GM23338 (cell line): ENCODE measurements at regions not wholly inside any gene's neighbourhood (a gene's known extent, or its start where the extent isn't known, plus 50 kb on each side); places are given as distances from the start of the nearest gene placed in this dataset.

ENCODE experiments used
- ATAC-seq: fragments of 200-7000 bp; cut with Tn5 transposase; 3 replicates; pipeline ENCODE4 v1.9.1; 2020
- DNase-seq: peaks from one replicate; pipeline ENCODE4 v3.0.0-alpha.2; 2015; ENCODE audit warnings: low spot score
- H2AFZ ChIP-seq: fragments of 200-600 bp; sonication (generic); 2 replicates; pipeline ENCODE4 v1.8.0; 2016; ENCODE audit warnings: antibody characterized with exemption, mild to moderate bottlenecking, moderate library complexity
- H3F3A ChIP-seq: fragments of 200-600 bp; sonication (generic); replicated peaks from 2 replicates; pipeline ENCODE4 v1.8.0; 2017; ENCODE audit warnings: antibody characterized with exemption, mixed run types, low read depth
- H3K27ac ChIP-seq: fragments of 200-600 bp; sonication (generic); 2 replicates; pipeline ENCODE4 v1.6.1; 2016; ENCODE audit warnings: low read depth
- H3K27me3 ChIP-seq: fragments of 200-600 bp; sonication (generic); 2 replicates; pipeline ENCODE4 v1.8.0; 2016; ENCODE audit warnings: mild to moderate bottlenecking, mixed run types, moderate library complexity; ENCODE audit not compliant: insufficient read depth
- H3K36me3 ChIP-seq: fragments of 200-600 bp; sonication (generic); 2 replicates; pipeline ENCODE4 v1.8.0; 2016; ENCODE audit warnings: mild to moderate bottlenecking; ENCODE audit not compliant: insufficient read depth
- H3K4me1 ChIP-seq: fragments of 200-600 bp; sonication (generic); 2 replicates; pipeline ENCODE4 v1.8.0; 2016; ENCODE audit warnings: mild to moderate bottlenecking, moderate library complexity; ENCODE audit not compliant: insufficient read depth
- H3K4me2 ChIP-seq: fragments of 200-600 bp; sonication (generic); 2 replicates; pipeline ENCODE4 v1.7.1; 2017; ENCODE audit warnings: mixed run types
- H3K4me3 ChIP-seq: fragments of 200-600 bp; sonication (generic); 2 replicates; pipeline ENCODE4 v1.6.1; 2016; ENCODE audit warnings: mixed run types
- H3K79me2 ChIP-seq: fragments of 200-600 bp; sonication (generic); replicated peaks from 2 replicates; pipeline ENCODE4 v1.8.0; 2017; ENCODE audit warnings: mild to moderate bottlenecking; ENCODE audit not compliant: insufficient read depth
- H3K9me2 ChIP-seq: fragments of 200-600 bp; sonication (generic); 2 replicates; pipeline ENCODE4 v1.8.0; 2017; ENCODE audit not compliant: insufficient read depth
- H4K20me1 ChIP-seq: fragments of 200-600 bp; sonication (generic); replicated peaks from 2 replicates; pipeline ENCODE4 v1.8.0; 2017; ENCODE audit warnings: mild to moderate bottlenecking; ENCODE audit not compliant: insufficient read depth
- H3K27ac Mint-ChIP-seq: 2 replicates; pipeline ENCODE4 v1.8.0; 2020; ENCODE audit warnings: inconsistent platforms, mild to moderate bottlenecking, moderate library complexity, mixed read lengths
- H3K27me3 Mint-ChIP-seq: 3 replicates; pipeline ENCODE4 v1.8.0; 2022; ENCODE audit warnings: low read depth, mild to moderate bottlenecking, moderate library complexity, mixed read lengths, inconsistent platforms; ENCODE audit not compliant: insufficient read depth, poor library complexity
- H3K36me3 Mint-ChIP-seq: 3 replicates; pipeline ENCODE4 v1.8.0; 2021; ENCODE audit warnings: low read depth, mild to moderate bottlenecking, inconsistent platforms, moderate library complexity, mixed read lengths
- H3K4me1 Mint-ChIP-seq: 3 replicates; pipeline ENCODE4 v1.8.0; 2020; ENCODE audit warnings: mild to moderate bottlenecking, inconsistent platforms, mixed read lengths
- H3K4me3 Mint-ChIP-seq: 3 replicates; pipeline ENCODE4 v1.8.0; 2021; ENCODE audit warnings: moderate library complexity, mild to moderate bottlenecking, inconsistent platforms, mixed read lengths
- H3K9me3 Mint-ChIP-seq: 3 replicates; pipeline ENCODE4 v1.8.0; 2020; ENCODE audit warnings: moderate library complexity, mild to moderate bottlenecking, inconsistent platforms, mixed read lengths
- CREB1 ChIP-seq: fragments of 250-450 bp; sonication (Bioruptor Pico); IDR thresholded peaks from 2 replicates; pipeline ENCODE4 v1.5.0; 2020; ENCODE audit warnings: low read depth, mild to moderate bottlenecking, moderate library complexity
- ETS1 ChIP-seq: IDR thresholded peaks from 2 replicates; pipeline ENCODE4 v1.6.1; 2016; ENCODE audit warnings: antibody characterized with exemption
- EZH2 ChIP-seq: fragments of 200-600 bp; sonication (generic); IDR thresholded peaks from one replicate; pipeline ENCODE4 v1.8.0; 2017; ENCODE audit warnings: antibody characterized with exemption, mild to moderate bottlenecking, low read depth; ENCODE audit not compliant: unreplicated experiment
- EZH2phosphoT487 ChIP-seq: fragments of 200-600 bp; sonication (generic); IDR thresholded peaks from one replicate; pipeline ENCODE4 v1.8.1; 2018; ENCODE audit warnings: antibody characterized with exemption; ENCODE audit not compliant: unreplicated experiment
- JUNB ChIP-seq: IDR thresholded peaks from one replicate; pipeline ENCODE4 v1.6.1; 2016; ENCODE audit warnings: antibody characterized with exemption; ENCODE audit not compliant: unreplicated experiment
- POLR2AphosphoS5 ChIP-seq: IDR thresholded peaks from 2 replicates; pipeline ENCODE4 v1.6.1; 2016; ENCODE audit warnings: antibody characterized with exemption, low read depth
- REST ChIP-seq: IDR thresholded peaks from one replicate; pipeline ENCODE4 v1.6.1; 2018; ENCODE audit warnings: antibody characterized with exemption; ENCODE audit not compliant: unreplicated experiment
- STAT1 ChIP-seq: IDR thresholded peaks from one replicate; pipeline ENCODE4 v1.6.1; 2016; ENCODE audit warnings: antibody characterized with exemption; ENCODE audit not compliant: unreplicated experiment
- ZNF114 ChIP-seq: fragments of 250-450 bp; sonication (Bioruptor Pico); IDR thresholded peaks from 2 replicates; pipeline ENCODE4 v1.5.0; 2020; ENCODE audit warnings: mild to moderate bottlenecking, moderate library complexity
- ZNF331 ChIP-seq: fragments of 250-450 bp; sonication (Bioruptor Pico); IDR thresholded peaks from 2 replicates; pipeline ENCODE4 v1.5.0; 2020; ENCODE audit warnings: low read depth, mild to moderate bottlenecking, moderate library complexity
- ZNF462 ChIP-seq: fragments of 250-450 bp; sonication (Bioruptor Pico); IDR thresholded peaks from 2 replicates; pipeline ENCODE4 v1.5.0; 2020; ENCODE audit warnings: mild to moderate bottlenecking, moderate library complexity

DNA sequence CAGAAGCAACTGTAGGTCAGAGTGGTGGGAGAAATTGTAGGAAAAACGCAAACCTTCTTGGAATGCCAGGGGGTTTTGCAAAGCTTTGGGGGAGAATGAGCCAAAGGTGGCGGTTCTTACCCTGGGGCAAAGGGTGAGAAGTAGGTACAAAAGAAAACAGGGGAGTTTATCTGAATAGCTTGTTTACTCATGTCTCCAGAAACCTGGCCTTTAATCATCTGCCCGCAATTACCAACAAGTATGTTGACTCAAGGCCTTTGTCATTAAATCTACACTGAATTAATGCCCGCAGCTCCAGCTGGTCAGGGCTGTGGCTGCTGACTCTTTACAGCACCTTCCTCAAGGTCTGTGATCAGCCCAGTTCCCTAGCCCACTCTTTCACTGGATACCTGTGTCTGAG is 320.1 kb downstream of the CBLN1 start (continued):
- TF ChIP-seq ZNF462 (CRISPR knock-in tag) (no peak), STAT1 (no peak), EZH2 (no peak), JUNB (no peak), ZNF331 (CRISPR knock-in tag) (no peak), ZNF114 (CRISPR knock-in tag) (no peak), ETS1 (no peak), POLR2AphosphoS5 (no peak), CREB1 (CRISPR knock-in tag) (no peak)

GRCh38 chr16:48960830-48961229 is 320.8 kb downstream of the CBLN1 start:
- Histone ChIP-seq H3K4me1 (0 out of 2 replicates have a peak, but pooled peaks cover 5% of the 10 kb centered on the region), H3K36me3 (no peaks in the 10 kb centered on the region), H3K9me2 (no peaks in the 10 kb centered on the region), H3K79me2 (no peaks in the 10 kb centered on the region), H3K27ac (no peak overlapping the region), H3K4me2 (no peak overlapping the region), H3K4me3 (no peak overlapping the region), H3K27me3 (no peaks in the 10 kb centered on the region), H3F3A (no peaks in the 10 kb centered on the region), H4K20me1 (no peaks in the 10 kb centered on the region), H2AFZ (no peak overlapping the region)
- no peak for TF ChIP-seq EZH2phosphoT487
- TF ChIP-seq REST, result no peak
- Mint-ChIP-seq H3K27ac (no peak overlapping the region), H3K4me1 (no peaks in the 10 kb centered on the region), H3K27me3 (no peaks in the 10 kb centered on the region), H3K36me3 (no peaks in the 10 kb centered on the region), H3K4me3 (no peak overlapping the region), H3K9me3 (peaks cover 6% of the 10 kb centered on the region; the same call in 2 of the 3 replicates)
- ATAC-seq (no peak), DNase-seq (no peak)
